ENCODE measurements at regions not wholly inside any gene's neighbourhood (a gene's known extent, or its start where the extent isn't known, plus 50 kb on each side); places are given as distances from the start of the nearest gene placed in this dataset.

DNA sequence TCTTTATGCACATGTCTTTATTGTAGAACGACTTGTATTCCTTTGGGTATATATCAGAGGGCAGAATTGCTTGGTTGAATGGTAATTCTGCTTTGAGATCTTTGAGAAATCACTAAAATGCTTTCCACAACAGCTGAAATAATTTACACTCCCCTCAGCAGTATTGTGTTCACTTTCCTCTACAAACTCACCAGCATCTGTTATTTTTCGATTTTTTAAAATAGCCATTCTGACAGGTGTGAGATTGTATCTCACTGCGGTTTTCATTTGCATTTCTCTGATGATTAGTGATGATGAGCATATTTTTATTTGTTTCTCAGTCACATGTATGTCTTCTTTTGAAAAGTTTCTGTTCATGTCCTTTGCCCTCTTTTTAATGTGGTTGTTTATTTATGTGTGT is 459.8 kb downstream of the PABPC4L start:
- TF ChIP-seq, protein P1, sequence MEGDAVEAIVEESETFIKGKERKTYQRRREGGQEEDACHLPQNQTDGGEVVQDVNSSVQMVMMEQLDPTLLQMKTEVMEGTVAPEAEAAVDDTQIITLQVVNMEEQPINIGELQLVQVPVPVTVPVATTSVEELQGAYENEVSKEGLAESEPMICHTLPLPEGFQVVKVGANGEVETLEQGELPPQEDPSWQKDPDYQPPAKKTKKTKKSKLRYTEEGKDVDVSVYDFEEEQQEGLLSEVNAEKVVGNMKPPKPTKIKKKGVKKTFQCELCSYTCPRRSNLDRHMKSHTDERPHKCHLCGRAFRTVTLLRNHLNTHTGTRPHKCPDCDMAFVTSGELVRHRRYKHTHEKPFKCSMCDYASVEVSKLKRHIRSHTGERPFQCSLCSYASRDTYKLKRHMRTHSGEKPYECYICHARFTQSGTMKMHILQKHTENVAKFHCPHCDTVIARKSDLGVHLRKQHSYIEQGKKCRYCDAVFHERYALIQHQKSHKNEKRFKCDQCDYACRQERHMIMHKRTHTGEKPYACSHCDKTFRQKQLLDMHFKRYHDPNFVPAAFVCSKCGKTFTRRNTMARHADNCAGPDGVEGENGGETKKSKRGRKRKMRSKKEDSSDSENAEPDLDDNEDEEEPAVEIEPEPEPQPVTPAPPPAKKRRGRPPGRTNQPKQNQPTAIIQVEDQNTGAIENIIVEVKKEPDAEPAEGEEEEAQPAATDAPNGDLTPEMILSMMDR (IDR thresholded peaks at IDR 0.05), result no peak
- TF ChIP-seq POLR2A (IDR thresholded peaks at IDR 0.05) (no peak), EP300 (IDR thresholded peaks at IDR 0.05) (no peak)
- no peak overlapping the region for H3K27ac ChIP-seq
- H3K27me3 ChIP-seq, result no peaks in the 10 kb centered on the region
- 88 to 90% methylated on average over 3 of the region's 3 CpGs for WGBS, 2 donors
- H3K4me3 ChIP-seq, result no peak overlapping the region
- H3K4me1 ChIP-seq, result no peaks in the 10 kb centered on the region
- H3K36me3 ChIP-seq, result no peaks in the 10 kb centered on the region
- no peak for DNase-seq (ENCODE audit: low spot score in 2 of 2)
- peaks cover 0 to 11% (median 0%) of the 10 kb centered on the region in 4 donors for H3K9me3 ChIP-seq

DNA sequence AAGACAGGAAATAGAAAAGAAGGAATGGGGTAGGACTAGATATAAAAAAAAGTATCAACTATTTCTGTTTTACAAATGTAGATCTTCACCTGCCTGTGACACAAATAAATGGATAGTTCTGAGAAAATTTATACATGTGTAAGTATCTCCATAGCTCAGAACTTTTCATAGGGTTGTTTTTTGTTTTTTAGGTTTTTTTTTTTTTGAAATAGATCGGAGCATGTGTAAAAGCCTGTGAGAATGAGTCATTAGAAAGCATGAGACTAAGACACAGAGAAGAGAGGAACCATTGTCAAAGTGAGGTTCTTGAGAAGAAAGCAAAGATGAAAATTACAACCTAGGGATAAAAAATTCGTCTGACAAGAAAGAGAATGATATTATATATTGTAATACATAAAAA is 481.6 kb downstream of the PABPC4L start:
- H3K9me3 ChIP-seq, result no peaks in the 10 kb centered on the region
- H3K4me3 ChIP-seq, result no peak overlapping the region
- H3K36me3 ChIP-seq, result no peaks in the 10 kb centered on the region
- no peaks in the 10 kb centered on the region for H3K4me1 ChIP-seq
- WGBS, 2 donors, result 38 to 40% methylated on average over 2 of the region's 2 CpGs
- H3K27ac ChIP-seq, result no peak overlapping the region
- TF ChIP-seq EP300 (IDR thresholded peaks at IDR 0.05) (no peak), POLR2A (IDR thresholded peaks at IDR 0.05) (no peak)
- TF ChIP-seq, protein P1 (IDR thresholded peaks at IDR 0.05), result no peak
- DNase-seq (ENCODE audit: low spot score in 2 of 2), result no peak
- no peaks in the 10 kb centered on the region for H3K27me3 ChIP-seq

DNA sequence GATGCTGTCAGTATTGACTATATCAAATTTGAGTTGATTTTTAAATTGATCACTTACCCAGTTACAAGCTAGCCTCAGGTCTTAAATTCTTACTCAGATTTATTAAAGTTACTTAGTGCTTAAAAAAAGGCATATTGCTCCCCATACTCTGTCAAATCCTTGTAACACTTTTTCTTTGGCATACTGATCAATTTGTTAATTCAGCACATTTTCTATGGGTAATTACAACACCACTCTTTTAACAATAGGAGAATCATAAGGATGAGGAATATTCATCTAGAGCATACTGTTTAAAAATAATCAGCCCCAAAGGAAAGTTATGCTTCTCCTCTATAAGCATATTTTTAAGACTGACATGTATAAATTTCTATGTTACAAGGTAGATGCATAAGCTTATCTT is 482.5 kb downstream of the PABPC4L start:
- Histone ChIP-seq H3K27ac (no peak overlapping the region), H3K36me3 (no peaks in the 10 kb centered on the region), H3K4me1 (no peaks in the 10 kb centered on the region), H3K4me3 (no peak overlapping the region), H3K9me3 (no peaks in the 10 kb centered on the region), H3K27me3 (no peaks in the 10 kb centered on the region)
- TF ChIP-seq, protein P1 (IDR thresholded peaks at IDR 0.05), result no peak
- TF ChIP-seq EP300 (IDR thresholded peaks at IDR 0.05) (no peak), POLR2A (IDR thresholded peaks at IDR 0.05) (no peak)
- no peak for DNase-seq (ENCODE audit: low spot score in 2 of 2)

DNA sequence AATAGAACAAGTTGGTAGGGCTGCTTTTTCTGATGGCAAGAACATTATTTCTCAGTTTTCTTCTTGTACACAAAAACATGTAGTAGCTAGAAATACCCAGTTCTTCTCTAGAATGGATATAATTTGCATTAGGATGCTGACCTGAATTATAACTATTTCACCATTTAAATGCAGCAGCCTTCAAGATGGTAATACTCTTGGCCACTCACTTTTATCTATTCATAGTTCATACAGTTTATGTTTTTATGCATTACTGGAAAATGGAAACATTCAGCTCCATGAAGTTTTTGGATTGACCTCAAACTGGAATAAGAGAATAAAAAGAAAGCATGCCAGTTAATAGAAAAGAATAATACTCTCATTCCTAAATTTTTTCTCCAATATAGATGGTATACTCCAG is 487.4 kb downstream of the PABPC4L start:
- H3K27me3 ChIP-seq, result no peaks in the 10 kb centered on the region
- no peak for DNase-seq (ENCODE audit: low spot score in 2 of 2)
- TF ChIP-seq, protein P1 (IDR thresholded peaks at IDR 0.05), result no peak
- no peak for TF ChIP-seq EP300 (IDR thresholded peaks at IDR 0.05)
- no peak for TF ChIP-seq POLR2A (IDR thresholded peaks at IDR 0.05)
- H3K27ac ChIP-seq, result no peak overlapping the region
- no peak overlapping the region for H3K4me3 ChIP-seq
- H3K36me3 ChIP-seq, result no peaks in the 10 kb centered on the region
- H3K4me1 ChIP-seq, result no peaks in the 10 kb centered on the region
- no peaks in the 10 kb centered on the region for H3K9me3 ChIP-seq

DNA sequence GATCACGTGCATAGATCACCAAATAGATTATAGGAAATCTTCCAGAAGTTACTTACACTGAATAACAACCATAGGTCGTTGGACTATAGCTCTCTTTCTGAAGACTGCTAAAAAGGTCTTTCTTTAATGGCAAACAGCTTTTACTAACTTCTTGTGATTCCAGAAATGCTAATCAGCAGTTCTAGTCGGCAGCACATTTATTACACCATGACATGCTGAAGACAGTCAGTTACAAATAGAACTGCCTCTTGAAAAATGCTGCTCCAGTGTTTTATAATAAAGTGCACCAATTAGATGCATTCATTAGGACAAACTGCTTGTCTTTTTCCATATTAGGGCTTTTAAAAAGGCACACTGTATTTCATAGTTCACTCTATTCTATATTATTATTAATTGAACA is 488.2 kb downstream of the PABPC4L start:
- Histone ChIP-seq H3K9me3 (no peaks in the 10 kb centered on the region), H3K27ac (no peak overlapping the region), H3K4me3 (no peak overlapping the region), H3K27me3 (no peaks in the 10 kb centered on the region), H3K36me3 (no peaks in the 10 kb centered on the region), H3K4me1 (no peaks in the 10 kb centered on the region)
- 29 to 36% methylated on average over 3 of the region's 3 CpGs for WGBS, 2 donors
- no peak for TF ChIP-seq EP300 (IDR thresholded peaks at IDR 0.05)
- TF ChIP-seq, protein P1 (IDR thresholded peaks at IDR 0.05), result no peak
- no peak for DNase-seq (ENCODE audit: low spot score in 2 of 2)

Data from tibial nerve (tissue), 4 donors.